ENCODE measurements at regions not wholly inside any gene's neighbourhood (a gene's known extent, or its start where the extent isn't known, plus 50 kb on each side); places are given as distances from the start of the nearest gene placed in this dataset.
"Not testable (repeated sequence)": the region's sequence is repeated elsewhere in the genome, so short reads cannot be mapped to it uniquely, and the experiment has no call there.

- TF ChIP-seq, protein P1, sequence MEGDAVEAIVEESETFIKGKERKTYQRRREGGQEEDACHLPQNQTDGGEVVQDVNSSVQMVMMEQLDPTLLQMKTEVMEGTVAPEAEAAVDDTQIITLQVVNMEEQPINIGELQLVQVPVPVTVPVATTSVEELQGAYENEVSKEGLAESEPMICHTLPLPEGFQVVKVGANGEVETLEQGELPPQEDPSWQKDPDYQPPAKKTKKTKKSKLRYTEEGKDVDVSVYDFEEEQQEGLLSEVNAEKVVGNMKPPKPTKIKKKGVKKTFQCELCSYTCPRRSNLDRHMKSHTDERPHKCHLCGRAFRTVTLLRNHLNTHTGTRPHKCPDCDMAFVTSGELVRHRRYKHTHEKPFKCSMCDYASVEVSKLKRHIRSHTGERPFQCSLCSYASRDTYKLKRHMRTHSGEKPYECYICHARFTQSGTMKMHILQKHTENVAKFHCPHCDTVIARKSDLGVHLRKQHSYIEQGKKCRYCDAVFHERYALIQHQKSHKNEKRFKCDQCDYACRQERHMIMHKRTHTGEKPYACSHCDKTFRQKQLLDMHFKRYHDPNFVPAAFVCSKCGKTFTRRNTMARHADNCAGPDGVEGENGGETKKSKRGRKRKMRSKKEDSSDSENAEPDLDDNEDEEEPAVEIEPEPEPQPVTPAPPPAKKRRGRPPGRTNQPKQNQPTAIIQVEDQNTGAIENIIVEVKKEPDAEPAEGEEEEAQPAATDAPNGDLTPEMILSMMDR (IDR thresholded peaks at IDR 0.05): not testable (repeated sequence)
- not testable (repeated sequence) for TF ChIP-seq ZFX (IDR thresholded peaks at IDR 0.05; ENCODE audit: borderline replicate concordance)
Observed at GRCh38 chrX:35635971-35636370, 162.2 kb upstream of the MAGEB16 start.

All from 22Rv1 (cell line).